ENCODE measurements at regions not wholly inside any gene's neighbourhood (a gene's known extent, or its start where the extent isn't known, plus 50 kb on each side); places are given as distances from the start of the nearest gene placed in this dataset.

DNA sequence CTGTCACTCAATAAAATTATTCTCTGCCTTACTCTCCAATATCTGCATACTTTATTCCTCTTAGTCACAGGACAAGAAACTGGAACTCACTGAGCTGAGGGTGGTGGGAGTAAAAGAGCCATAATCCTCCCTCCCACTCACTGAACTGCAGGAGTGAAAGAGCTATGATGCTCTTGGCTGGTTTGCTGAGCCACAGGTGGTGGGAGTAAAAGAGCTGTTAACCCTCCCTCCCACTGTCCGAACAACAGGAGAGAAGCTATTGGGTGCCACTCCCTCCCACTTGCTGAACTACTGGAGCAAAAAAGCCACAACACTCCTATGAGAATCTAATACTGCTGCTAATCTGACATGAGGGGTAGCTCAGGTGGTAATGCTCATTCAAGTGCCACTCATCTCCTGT is 391.0 kb downstream of the NSUN3 start (continued):
- TF ChIP-seq, protein P1, sequence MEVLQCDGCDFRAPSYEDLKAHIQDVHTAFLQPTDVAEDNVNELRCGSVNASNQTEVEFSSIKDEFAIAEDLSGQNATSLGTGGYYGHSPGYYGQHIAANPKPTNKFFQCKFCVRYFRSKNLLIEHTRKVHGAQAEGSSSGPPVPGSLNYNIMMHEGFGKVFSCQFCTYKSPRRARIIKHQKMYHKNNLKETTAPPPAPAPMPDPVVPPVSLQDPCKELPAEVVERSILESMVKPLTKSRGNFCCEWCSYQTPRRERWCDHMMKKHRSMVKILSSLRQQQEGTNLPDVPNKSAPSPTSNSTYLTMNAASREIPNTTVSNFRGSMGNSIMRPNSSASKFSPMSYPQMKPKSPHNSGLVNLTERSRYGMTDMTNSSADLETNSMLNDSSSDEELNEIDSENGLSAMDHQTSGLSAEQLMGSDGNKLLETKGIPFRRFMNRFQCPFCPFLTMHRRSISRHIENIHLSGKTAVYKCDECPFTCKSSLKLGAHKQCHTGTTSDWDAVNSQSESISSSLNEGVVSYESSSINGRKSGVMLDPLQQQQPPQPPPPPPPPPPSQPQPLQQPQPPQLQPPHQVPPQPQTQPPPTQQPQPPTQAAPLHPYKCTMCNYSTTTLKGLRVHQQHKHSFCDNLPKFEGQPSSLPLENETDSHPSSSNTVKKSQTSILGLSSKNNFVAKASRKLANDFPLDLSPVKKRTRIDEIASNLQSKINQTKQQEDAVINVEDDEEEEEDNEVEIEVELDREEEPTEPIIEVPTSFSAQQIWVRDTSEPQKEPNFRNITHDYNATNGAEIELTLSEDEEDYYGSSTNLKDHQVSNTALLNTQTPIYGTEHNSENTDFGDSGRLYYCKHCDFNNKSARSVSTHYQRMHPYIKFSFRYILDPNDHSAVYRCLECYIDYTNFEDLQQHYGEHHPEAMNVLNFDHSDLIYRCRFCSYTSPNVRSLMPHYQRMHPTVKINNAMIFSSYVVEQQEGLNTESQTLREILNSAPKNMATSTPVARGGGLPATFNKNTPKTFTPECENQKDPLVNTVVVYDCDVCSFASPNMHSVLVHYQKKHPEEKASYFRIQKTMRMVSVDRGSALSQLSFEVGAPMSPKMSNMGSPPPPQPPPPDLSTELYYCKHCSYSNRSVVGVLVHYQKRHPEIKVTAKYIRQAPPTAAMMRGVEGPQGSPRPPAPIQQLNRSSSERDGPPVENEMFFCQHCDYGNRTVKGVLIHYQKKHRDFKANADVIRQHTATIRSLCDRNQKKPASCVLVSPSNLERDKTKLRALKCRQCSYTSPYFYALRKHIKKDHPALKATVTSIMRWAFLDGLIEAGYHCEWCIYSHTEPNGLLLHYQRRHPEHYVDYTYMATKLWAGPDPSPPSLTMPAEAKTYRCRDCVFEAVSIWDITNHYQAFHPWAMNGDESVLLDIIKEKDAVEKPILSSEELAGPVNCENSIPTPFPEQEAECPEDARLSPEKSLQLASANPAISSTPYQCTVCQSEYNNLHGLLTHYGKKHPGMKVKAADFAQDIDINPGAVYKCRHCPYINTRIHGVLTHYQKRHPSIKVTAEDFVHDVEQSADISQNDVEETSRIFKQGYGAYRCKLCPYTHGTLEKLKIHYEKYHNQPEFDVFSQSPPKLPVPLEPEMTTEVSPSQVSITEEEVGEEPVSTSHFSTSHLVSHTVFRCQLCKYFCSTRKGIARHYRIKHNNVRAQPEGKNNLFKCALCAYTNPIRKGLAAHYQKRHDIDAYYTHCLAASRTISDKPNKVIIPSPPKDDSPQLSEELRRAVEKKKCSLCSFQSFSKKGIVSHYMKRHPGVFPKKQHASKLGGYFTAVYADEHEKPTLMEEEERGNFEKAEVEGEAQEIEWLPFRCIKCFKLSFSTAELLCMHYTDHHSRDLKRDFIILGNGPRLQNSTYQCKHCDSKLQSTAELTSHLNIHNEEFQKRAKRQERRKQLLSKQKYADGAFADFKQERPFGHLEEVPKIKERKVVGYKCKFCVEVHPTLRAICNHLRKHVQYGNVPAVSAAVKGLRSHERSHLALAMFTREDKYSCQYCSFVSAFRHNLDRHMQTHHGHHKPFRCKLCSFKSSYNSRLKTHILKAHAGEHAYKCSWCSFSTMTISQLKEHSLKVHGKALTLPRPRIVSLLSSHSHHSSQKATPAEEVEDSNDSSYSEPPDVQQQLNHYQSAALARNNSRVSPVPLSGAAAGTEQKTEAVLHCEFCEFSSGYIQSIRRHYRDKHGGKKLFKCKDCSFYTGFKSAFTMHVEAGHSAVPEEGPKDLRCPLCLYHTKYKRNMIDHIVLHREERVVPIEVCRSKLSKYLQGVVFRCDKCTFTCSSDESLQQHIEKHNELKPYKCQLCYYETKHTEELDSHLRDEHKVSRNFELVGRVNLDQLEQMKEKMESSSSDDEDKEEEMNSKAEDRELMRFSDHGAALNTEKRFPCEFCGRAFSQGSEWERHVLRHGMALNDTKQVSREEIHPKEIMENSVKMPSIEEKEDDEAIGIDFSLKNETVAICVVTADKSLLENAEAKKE (CRISPR knock-in tag; IDR thresholded peaks at IDR 0.05), result no peak
- TF ChIP-seq ZNF114 (CRISPR knock-in tag; IDR thresholded peaks at IDR 0.05) (no peak), EZH2phosphoT487 (IDR thresholded peaks at IDR 0.05; ENCODE audit: unreplicated experiment) (no peak), STAT1 (IDR thresholded peaks at IDR 0.05; ENCODE audit: unreplicated experiment) (no peak)

DNA sequence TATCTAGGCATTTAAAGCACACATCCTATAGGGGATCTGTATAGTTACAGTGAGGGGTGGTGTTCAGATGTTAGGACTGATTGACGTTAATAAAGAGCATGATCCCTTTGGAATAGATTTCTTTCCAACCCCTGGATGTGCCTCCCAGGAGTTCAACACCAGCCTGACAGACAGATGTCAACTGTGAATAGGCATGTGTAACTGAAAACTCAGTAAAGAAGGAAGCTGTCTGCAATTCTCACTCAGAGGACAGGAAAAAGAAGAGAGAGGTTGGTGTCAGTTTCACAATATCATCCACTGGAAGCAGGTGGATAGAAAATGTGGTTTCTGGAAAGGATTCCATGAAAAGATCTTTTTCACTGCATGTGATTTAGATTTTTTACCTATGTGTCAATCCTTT is 396.3 kb downstream of the NSUN3 start:
- no peaks in the 10 kb centered on the region for H3K36me3 Mint-ChIP-seq (ENCODE audit: low read depth)
- TF ChIP-seq, protein P2, sequence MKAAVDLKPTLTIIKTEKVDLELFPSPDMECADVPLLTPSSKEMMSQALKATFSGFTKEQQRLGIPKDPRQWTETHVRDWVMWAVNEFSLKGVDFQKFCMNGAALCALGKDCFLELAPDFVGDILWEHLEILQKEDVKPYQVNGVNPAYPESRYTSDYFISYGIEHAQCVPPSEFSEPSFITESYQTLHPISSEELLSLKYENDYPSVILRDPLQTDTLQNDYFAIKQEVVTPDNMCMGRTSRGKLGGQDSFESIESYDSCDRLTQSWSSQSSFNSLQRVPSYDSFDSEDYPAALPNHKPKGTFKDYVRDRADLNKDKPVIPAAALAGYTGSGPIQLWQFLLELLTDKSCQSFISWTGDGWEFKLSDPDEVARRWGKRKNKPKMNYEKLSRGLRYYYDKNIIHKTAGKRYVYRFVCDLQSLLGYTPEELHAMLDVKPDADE (IDR thresholded peaks at IDR 0.05), result no peak
- TF ChIP-seq ZNF331 (CRISPR knock-in tag; IDR thresholded peaks at IDR 0.05; ENCODE audit: low read depth) (no peak), ZNF114 (CRISPR knock-in tag; IDR thresholded peaks at IDR 0.05) (no peak), POLR2AphosphoS5 (IDR thresholded peaks at IDR 0.05; ENCODE audit: low read depth) (no peak), JUNB (IDR thresholded peaks at IDR 0.05; ENCODE audit: unreplicated experiment) (no peak), EZH2phosphoT487 (IDR thresholded peaks at IDR 0.05; ENCODE audit: unreplicated experiment) (no peak), CREB1 (CRISPR knock-in tag; IDR thresholded peaks at IDR 0.05; ENCODE audit: low read depth) (no peak), EZH2 (IDR thresholded peaks at IDR 0.05; ENCODE audit: low read depth, unreplicated experiment) (no peak), NANOG (IDR thresholded peaks at IDR 0.05; ENCODE audit: borderline replicate concordance) (no peak), STAT1 (IDR thresholded peaks at IDR 0.05; ENCODE audit: unreplicated experiment) (no peak)
- TF ChIP-seq, protein P3, sequence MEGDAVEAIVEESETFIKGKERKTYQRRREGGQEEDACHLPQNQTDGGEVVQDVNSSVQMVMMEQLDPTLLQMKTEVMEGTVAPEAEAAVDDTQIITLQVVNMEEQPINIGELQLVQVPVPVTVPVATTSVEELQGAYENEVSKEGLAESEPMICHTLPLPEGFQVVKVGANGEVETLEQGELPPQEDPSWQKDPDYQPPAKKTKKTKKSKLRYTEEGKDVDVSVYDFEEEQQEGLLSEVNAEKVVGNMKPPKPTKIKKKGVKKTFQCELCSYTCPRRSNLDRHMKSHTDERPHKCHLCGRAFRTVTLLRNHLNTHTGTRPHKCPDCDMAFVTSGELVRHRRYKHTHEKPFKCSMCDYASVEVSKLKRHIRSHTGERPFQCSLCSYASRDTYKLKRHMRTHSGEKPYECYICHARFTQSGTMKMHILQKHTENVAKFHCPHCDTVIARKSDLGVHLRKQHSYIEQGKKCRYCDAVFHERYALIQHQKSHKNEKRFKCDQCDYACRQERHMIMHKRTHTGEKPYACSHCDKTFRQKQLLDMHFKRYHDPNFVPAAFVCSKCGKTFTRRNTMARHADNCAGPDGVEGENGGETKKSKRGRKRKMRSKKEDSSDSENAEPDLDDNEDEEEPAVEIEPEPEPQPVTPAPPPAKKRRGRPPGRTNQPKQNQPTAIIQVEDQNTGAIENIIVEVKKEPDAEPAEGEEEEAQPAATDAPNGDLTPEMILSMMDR (conservative IDR thresholded peaks at IDR 0.05; ENCODE audit: low read depth in 2 of 2), result no peak
- TF ChIP-seq, protein P4, sequence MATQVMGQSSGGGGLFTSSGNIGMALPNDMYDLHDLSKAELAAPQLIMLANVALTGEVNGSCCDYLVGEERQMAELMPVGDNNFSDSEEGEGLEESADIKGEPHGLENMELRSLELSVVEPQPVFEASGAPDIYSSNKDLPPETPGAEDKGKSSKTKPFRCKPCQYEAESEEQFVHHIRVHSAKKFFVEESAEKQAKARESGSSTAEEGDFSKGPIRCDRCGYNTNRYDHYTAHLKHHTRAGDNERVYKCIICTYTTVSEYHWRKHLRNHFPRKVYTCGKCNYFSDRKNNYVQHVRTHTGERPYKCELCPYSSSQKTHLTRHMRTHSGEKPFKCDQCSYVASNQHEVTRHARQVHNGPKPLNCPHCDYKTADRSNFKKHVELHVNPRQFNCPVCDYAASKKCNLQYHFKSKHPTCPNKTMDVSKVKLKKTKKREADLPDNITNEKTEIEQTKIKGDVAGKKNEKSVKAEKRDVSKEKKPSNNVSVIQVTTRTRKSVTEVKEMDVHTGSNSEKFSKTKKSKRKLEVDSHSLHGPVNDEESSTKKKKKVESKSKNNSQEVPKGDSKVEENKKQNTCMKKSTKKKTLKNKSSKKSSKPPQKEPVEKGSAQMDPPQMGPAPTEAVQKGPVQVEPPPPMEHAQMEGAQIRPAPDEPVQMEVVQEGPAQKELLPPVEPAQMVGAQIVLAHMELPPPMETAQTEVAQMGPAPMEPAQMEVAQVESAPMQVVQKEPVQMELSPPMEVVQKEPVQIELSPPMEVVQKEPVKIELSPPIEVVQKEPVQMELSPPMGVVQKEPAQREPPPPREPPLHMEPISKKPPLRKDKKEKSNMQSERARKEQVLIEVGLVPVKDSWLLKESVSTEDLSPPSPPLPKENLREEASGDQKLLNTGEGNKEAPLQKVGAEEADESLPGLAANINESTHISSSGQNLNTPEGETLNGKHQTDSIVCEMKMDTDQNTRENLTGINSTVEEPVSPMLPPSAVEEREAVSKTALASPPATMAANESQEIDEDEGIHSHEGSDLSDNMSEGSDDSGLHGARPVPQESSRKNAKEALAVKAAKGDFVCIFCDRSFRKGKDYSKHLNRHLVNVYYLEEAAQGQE (IDR thresholded peaks at IDR 0.05; ENCODE audit: unreplicated experiment), result no peak

More for the DNA sequence above, 396.3 kb downstream of the NSUN3 start:
- no peaks in the 10 kb centered on the region for H3F3A ChIP-seq (replicated peaks; ENCODE audit: low read depth)
- H3K4me1 Mint-ChIP-seq, result peaks cover 13% of the 10 kb centered on the region
- no peaks in the 10 kb centered on the region for H3K9me3 Mint-ChIP-seq
- no peaks in the 10 kb centered on the region for H3K36me3 ChIP-seq (ENCODE audit: insufficient read depth)
- H3K4me1 ChIP-seq (ENCODE audit: insufficient read depth), result no peaks in the 10 kb centered on the region
- no peak overlapping the region; the same call in 1 of the 2 replicates for H2AFZ ChIP-seq
- no peak overlapping the region for H3K4me3 ChIP-seq
- H3K27me3 Mint-ChIP-seq (ENCODE audit: insufficient read depth, low read depth, poor library complexity), result no peaks in the 10 kb centered on the region
- no peak for ATAC-seq
- H3K4me2 ChIP-seq, result no peak overlapping the region
- H3K27me3 ChIP-seq (ENCODE audit: insufficient read depth), result no peaks in the 10 kb centered on the region
- DNase-seq (ENCODE audit: low spot score), result no peak
- H3K27ac Mint-ChIP-seq, result no peak overlapping the region
- H3K9me2 ChIP-seq (ENCODE audit: insufficient read depth), result no peaks in the 10 kb centered on the region; the same call in 1 of the 2 replicates
- no peaks in the 10 kb centered on the region for H3K79me2 ChIP-seq (replicated peaks; ENCODE audit: insufficient read depth)
- no peak overlapping the region for H3K27ac ChIP-seq (ENCODE audit: low read depth)
- H4K20me1 ChIP-seq (replicated peaks; ENCODE audit: insufficient read depth), result no peaks in the 10 kb centered on the region
- no peak overlapping the region for H3K4me3 Mint-ChIP-seq

Data from GM23338 (cell line).